BJ (cell line): ENCODE measurements at regions not wholly inside any gene's neighbourhood (a gene's known extent, or its start where the extent isn't known, plus 50 kb on each side); places are given as distances from the start of the nearest gene placed in this dataset.
"Not testable (repeated sequence)": the region's sequence is repeated elsewhere in the genome, so short reads cannot be mapped to it uniquely, and the experiment has no call there.

ENCODE experiments used
- CTCF ChIA-PET: fragments of 350-600 bp; formaldehyde crosslinking; extraction: SDS; loops from one replicate; lab custom pipeline; 2021; ENCODE audit warnings: antibody characterized with exemption, inconsistent platforms; lab: Yijun Ruan, JAX
- POLR2A ChIA-PET: fragments of 300-600 bp; sonication (Branson Sonifier 250); formaldehyde crosslinking; extraction: SDS; loops from one replicate; lab custom pipeline; 2021; ENCODE audit warnings: antibody characterized with exemption; lab: Charles Lee
- DNase-seq: peaks from one replicate; pipeline ENCODE4 v3.0.0-alpha.2; 2011; ENCODE audit warnings: low read depth
- H3K27me3 ChIP-seq: 2 replicates; pipeline ENCODE4 v1.6.0; 2011; ENCODE audit warnings: low read length; ENCODE audit not compliant: control insufficient read depth, insufficient read depth
- H3K36me3 ChIP-seq: 2 replicates; pipeline ENCODE4 v1.5.1; 2011; ENCODE audit warnings: low read length; ENCODE audit not compliant: control insufficient read depth, insufficient read depth
- H3K4me3 ChIP-seq: 2 replicates; pipeline ENCODE4 v1.5.1; 2011; ENCODE audit warnings: low read depth, mild to moderate bottlenecking, control low read depth, low read length
- TF ChIP-seq, protein P1 (sequence below): IDR thresholded peaks from 2 replicates; pipeline ENCODE4 v1.5.1; 2011; ENCODE audit warnings: low read depth, mild to moderate bottlenecking, control low read depth, inconsistent platforms, low read length, moderate library complexity; ENCODE audit not compliant: insufficient read depth

DNA sequence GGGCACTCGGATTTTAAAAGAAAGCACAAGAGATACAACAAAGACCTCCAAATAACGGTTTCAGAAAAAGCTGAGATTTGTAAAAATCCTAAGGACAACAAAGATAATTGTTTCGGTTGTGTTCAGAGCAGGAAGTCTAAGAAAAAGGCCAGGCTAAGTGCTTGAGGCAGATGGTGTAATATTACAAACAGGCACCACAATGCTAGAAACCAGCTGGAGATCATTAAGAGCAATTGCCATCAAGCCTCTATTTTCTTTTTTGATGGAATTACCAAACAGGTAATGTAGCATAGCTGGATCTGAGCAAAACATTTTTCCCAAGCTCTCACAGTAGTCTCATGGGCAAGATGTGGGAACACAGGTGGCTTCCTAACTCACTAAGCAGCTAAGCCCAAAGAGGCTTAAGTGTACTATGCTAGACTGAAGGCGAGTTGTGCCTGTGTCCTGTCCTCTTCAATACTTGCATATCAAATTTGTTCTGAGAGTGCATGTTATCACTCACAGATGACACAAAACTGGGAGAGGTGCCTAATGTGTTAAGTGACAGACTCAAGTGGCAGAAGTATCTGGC lies 161.6 kb downstream of the GLUL start:
- ChIA-PET CTCF (interaction anchor here (0.6 to 2.8 kb wide), 3 partner anchors 17 to 167 kb away, joined by 3 to 12 read pairs (median 3); no protein-coding TSS in a partner anchor), POLR2A (no interaction called here)
- H3K27me3 ChIP-seq = no peaks in the 10 kb centered on the region
- no peak for DNase-seq
- H3K4me3 ChIP-seq = no peak overlapping the region
- H3K36me3 ChIP-seq = no peaks in the 10 kb centered on the region
- TF ChIP-seq, protein P1, sequence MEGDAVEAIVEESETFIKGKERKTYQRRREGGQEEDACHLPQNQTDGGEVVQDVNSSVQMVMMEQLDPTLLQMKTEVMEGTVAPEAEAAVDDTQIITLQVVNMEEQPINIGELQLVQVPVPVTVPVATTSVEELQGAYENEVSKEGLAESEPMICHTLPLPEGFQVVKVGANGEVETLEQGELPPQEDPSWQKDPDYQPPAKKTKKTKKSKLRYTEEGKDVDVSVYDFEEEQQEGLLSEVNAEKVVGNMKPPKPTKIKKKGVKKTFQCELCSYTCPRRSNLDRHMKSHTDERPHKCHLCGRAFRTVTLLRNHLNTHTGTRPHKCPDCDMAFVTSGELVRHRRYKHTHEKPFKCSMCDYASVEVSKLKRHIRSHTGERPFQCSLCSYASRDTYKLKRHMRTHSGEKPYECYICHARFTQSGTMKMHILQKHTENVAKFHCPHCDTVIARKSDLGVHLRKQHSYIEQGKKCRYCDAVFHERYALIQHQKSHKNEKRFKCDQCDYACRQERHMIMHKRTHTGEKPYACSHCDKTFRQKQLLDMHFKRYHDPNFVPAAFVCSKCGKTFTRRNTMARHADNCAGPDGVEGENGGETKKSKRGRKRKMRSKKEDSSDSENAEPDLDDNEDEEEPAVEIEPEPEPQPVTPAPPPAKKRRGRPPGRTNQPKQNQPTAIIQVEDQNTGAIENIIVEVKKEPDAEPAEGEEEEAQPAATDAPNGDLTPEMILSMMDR = no peak

DNA sequence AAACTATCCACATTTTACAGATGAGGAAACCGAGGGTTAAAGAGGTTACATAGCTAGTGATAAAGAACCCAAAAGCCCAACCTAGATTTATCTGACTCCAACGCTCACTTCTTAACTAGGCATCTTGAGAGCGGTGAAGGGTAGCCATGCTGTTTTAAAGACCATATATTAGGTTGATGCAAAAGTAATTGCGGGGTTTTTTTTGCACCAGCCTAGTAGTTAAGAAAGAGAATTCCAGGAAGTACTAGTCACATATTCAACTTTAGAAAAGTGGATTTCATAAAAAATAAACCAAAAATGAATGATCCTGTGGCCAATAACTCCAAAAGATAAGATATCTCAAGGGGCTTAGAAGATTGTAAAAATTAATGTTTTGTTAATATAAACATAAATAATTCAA lies 162.1 kb downstream of the GLUL start:
- DNase-seq = no peak
- ChIA-PET POLR2A (no interaction called here), CTCF (interaction anchor here (1.0 to 2.8 kb wide), 3 partner anchors 86 to 167 kb away, joined by 3 to 12 read pairs (median 4); no protein-coding TSS in a partner anchor)
- no peaks in the 10 kb centered on the region for H3K27me3 ChIP-seq
- no peak overlapping the region for H3K4me3 ChIP-seq
- TF ChIP-seq, protein P1 = no peak
- H3K36me3 ChIP-seq = no peaks in the 10 kb centered on the region

- TF ChIP-seq, protein P1 = no peak
- POLR2A ChIA-PET = no interaction called here
- CTCF ChIA-PET = interaction anchor here (0.7 to 2.8 kb wide), 3 partner anchors 42 to 143 kb away, joined by 3 to 12 read pairs (median 4); no protein-coding TSS in a partner anchor
- no peak overlapping the region for H3K4me3 ChIP-seq
- no peaks in the 10 kb centered on the region for H3K36me3 ChIP-seq
- DNase-seq = no peak
- no peaks in the 10 kb centered on the region for H3K27me3 ChIP-seq
Measured at GRCh38 chr1:182227864-182228547, 163.6 kb downstream of the GLUL start.

GRCh38 chr1:182226618-182227017 lies 165.0 kb downstream of the GLUL start:
- TF ChIP-seq, protein P1 = no peak
- H3K4me3 ChIP-seq = no peak overlapping the region
- ChIA-PET CTCF (no interaction called here), POLR2A (no interaction called here)
- no peaks in the 10 kb centered on the region for H3K36me3 ChIP-seq
- no peak for DNase-seq
- H3K27me3 ChIP-seq = no peaks in the 10 kb centered on the region

- H3K27me3 ChIP-seq, H3K4me3 ChIP-seq, POLR2A ChIA-PET, H3K36me3 ChIP-seq, DNase-seq, CTCF ChIA-PET: not testable (repeated sequence)
Measured at GRCh38 chr1:182225755-182226154, 164.2 kb upstream of the ZNF648 start.

- H3K36me3 ChIP-seq, H3K27me3 ChIP-seq, H3K4me3 ChIP-seq, DNase-seq, POLR2A ChIA-PET, CTCF ChIA-PET: not testable (repeated sequence)
Measured at GRCh38 chr1:182221990-182222389, 160.5 kb upstream of the ZNF648 start.

- CTCF ChIA-PET, H3K4me3 ChIP-seq, H3K36me3 ChIP-seq, H3K27me3 ChIP-seq, POLR2A ChIA-PET, DNase-seq: not testable (repeated sequence)
Measured at GRCh38 chr1:182221367-182221766, 159.9 kb upstream of the ZNF648 start.
